H1 (cell line): ENCODE measurements at regions not wholly inside any gene's neighbourhood (a gene's known extent, or its start where the extent isn't known, plus 50 kb on each side); places are given as distances from the start of the nearest gene placed in this dataset.

Experiments
- EZH2 ChIP-seq: fragments of 200-600 bp; sonication (generic); IDR thresholded peaks from 2 replicates; pipeline ENCODE4 v1.7.1; 2012; ENCODE audit warnings: low read depth, mild to moderate bottlenecking, moderate library complexity, low read length, inconsistent platforms; ENCODE audit not compliant: severe bottlenecking
- TF ChIP-seq, protein P1 (sequence below): fragments of 300-600 bp; sonication (generic); IDR thresholded peaks from 2 replicates; pipeline ENCODE4 v1.7.1; 2012; ENCODE audit warnings: low read length, moderate library complexity, mild to moderate bottlenecking, inconsistent platforms; ENCODE audit not compliant: insufficient replicate concordance
- TF ChIP-seq, protein P2 (sequence below): IDR thresholded peaks from 2 replicates; pipeline ENCODE4 v1.6.1; 2012; ENCODE audit warnings: low read length, inconsistent platforms

DNA sequence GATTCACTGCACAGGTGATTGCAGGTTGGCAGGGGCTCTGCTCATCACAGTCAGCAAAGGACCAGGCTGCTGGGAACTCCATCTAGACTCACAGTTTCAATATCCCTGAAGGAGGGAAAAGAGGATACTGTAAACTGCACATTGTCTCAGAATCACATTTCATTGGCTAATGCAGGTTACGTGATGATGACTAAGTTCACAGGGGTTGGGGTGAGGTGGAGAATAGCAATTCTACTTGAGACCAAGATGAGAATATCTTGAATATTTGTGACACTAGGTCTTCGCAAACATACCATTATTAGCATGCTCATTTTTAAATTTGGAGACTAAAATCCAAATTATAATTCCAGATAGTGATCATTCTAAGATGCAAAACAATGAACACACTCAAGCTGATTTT, 208.5 kb upstream of the CITED2 start (continued):
- TF ChIP-seq, protein P1, sequence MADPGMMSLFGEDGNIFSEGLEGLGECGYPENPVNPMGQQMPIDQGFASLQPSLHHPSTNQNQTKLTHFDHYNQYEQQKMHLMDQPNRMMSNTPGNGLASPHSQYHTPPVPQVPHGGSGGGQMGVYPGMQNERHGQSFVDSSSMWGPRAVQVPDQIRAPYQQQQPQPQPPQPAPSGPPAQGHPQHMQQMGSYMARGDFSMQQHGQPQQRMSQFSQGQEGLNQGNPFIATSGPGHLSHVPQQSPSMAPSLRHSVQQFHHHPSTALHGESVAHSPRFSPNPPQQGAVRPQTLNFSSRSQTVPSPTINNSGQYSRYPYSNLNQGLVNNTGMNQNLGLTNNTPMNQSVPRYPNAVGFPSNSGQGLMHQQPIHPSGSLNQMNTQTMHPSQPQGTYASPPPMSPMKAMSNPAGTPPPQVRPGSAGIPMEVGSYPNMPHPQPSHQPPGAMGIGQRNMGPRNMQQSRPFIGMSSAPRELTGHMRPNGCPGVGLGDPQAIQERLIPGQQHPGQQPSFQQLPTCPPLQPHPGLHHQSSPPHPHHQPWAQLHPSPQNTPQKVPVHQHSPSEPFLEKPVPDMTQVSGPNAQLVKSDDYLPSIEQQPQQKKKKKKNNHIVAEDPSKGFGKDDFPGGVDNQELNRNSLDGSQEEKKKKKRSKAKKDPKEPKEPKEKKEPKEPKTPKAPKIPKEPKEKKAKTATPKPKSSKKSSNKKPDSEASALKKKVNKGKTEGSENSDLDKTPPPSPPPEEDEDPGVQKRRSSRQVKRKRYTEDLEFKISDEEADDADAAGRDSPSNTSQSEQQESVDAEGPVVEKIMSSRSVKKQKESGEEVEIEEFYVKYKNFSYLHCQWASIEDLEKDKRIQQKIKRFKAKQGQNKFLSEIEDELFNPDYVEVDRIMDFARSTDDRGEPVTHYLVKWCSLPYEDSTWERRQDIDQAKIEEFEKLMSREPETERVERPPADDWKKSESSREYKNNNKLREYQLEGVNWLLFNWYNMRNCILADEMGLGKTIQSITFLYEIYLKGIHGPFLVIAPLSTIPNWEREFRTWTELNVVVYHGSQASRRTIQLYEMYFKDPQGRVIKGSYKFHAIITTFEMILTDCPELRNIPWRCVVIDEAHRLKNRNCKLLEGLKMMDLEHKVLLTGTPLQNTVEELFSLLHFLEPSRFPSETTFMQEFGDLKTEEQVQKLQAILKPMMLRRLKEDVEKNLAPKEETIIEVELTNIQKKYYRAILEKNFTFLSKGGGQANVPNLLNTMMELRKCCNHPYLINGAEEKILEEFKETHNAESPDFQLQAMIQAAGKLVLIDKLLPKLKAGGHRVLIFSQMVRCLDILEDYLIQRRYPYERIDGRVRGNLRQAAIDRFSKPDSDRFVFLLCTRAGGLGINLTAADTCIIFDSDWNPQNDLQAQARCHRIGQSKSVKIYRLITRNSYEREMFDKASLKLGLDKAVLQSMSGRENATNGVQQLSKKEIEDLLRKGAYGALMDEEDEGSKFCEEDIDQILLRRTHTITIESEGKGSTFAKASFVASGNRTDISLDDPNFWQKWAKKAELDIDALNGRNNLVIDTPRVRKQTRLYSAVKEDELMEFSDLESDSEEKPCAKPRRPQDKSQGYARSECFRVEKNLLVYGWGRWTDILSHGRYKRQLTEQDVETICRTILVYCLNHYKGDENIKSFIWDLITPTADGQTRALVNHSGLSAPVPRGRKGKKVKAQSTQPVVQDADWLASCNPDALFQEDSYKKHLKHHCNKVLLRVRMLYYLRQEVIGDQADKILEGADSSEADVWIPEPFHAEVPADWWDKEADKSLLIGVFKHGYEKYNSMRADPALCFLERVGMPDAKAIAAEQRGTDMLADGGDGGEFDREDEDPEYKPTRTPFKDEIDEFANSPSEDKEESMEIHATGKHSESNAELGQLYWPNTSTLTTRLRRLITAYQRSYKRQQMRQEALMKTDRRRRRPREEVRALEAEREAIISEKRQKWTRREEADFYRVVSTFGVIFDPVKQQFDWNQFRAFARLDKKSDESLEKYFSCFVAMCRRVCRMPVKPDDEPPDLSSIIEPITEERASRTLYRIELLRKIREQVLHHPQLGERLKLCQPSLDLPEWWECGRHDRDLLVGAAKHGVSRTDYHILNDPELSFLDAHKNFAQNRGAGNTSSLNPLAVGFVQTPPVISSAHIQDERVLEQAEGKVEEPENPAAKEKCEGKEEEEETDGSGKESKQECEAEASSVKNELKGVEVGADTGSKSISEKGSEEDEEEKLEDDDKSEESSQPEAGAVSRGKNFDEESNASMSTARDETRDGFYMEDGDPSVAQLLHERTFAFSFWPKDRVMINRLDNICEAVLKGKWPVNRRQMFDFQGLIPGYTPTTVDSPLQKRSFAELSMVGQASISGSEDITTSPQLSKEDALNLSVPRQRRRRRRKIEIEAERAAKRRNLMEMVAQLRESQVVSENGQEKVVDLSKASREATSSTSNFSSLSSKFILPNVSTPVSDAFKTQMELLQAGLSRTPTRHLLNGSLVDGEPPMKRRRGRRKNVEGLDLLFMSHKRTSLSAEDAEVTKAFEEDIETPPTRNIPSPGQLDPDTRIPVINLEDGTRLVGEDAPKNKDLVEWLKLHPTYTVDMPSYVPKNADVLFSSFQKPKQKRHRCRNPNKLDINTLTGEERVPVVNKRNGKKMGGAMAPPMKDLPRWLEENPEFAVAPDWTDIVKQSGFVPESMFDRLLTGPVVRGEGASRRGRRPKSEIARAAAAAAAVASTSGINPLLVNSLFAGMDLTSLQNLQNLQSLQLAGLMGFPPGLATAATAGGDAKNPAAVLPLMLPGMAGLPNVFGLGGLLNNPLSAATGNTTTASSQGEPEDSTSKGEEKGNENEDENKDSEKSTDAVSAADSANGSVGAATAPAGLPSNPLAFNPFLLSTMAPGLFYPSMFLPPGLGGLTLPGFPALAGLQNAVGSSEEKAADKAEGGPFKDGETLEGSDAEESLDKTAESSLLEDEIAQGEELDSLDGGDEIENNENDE, result no peak
- TF ChIP-seq, protein P2, sequence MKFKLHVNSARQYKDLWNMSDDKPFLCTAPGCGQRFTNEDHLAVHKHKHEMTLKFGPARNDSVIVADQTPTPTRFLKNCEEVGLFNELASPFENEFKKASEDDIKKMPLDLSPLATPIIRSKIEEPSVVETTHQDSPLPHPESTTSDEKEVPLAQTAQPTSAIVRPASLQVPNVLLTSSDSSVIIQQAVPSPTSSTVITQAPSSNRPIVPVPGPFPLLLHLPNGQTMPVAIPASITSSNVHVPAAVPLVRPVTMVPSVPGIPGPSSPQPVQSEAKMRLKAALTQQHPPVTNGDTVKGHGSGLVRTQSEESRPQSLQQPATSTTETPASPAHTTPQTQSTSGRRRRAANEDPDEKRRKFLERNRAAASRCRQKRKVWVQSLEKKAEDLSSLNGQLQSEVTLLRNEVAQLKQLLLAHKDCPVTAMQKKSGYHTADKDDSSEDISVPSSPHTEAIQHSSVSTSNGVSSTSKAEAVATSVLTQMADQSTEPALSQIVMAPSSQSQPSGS, result no peak
- no peak for TF ChIP-seq EZH2
